Neural cell (in vitro differentiated cells): ENCODE measurements at regions not wholly inside any gene's neighbourhood (a gene's known extent, or its start where the extent isn't known, plus 50 kb on each side); places are given as distances from the start of the nearest gene placed in this dataset.

ENCODE experiments used
- EP300 ChIP-seq: fragments of 450-650 bp; conservative IDR thresholded peaks from 2 replicates; pipeline ENCODE4 v1.6.1; 2014; ENCODE audit warnings: antibody characterized with exemption, mild to moderate bottlenecking, moderate library complexity; ENCODE audit not compliant: poor library complexity, severe bottlenecking
- EZH2 ChIP-seq: fragments of 200-600, 300-800 bp; shearing (Covaris generic), sonication (generic); IDR thresholded peaks from 2 replicates; pipeline ENCODE4 v1.6.1; 2014; ENCODE audit warnings: antibody characterized with exemption, low read length, borderline replicate concordance, mild to moderate bottlenecking; ENCODE audit not compliant: insufficient read depth, poor library complexity, severe bottlenecking
- POLR2AphosphoS5 ChIP-seq: IDR thresholded peaks from 2 replicates; pipeline ENCODE4 v1.6.1; 2012
- RAD21 ChIP-seq: fragments of 450-650 bp; conservative IDR thresholded peaks from 2 replicates; pipeline ENCODE4 v1.6.1; 2014; ENCODE audit warnings: antibody characterized with exemption, mild to moderate bottlenecking, moderate library complexity
- SMC3 ChIP-seq: fragments of 450-650 bp; conservative IDR thresholded peaks from 2 replicates; pipeline ENCODE4 v1.6.1; 2014; ENCODE audit warnings: antibody characterized with exemption, mild to moderate bottlenecking, moderate library complexity; ENCODE audit not compliant: poor library complexity
- TAF1 ChIP-seq: IDR thresholded peaks from 2 replicates; pipeline ENCODE4 v1.6.1; 2012; ENCODE audit warnings: low read depth
- TF ChIP-seq, protein P1 (sequence below): fragments of 450-650 bp; IDR thresholded peaks from 2 replicates; pipeline ENCODE4 v1.5.1; 2014; ENCODE audit warnings: antibody characterized with exemption, mild to moderate bottlenecking, moderate library complexity; ENCODE audit not compliant: poor library complexity, severe bottlenecking
- TF ChIP-seq, protein P2 (sequence below): IDR thresholded peaks from 2 replicates; pipeline ENCODE4 v1.6.1; 2012; ENCODE audit warnings: borderline replicate concordance

DNA sequence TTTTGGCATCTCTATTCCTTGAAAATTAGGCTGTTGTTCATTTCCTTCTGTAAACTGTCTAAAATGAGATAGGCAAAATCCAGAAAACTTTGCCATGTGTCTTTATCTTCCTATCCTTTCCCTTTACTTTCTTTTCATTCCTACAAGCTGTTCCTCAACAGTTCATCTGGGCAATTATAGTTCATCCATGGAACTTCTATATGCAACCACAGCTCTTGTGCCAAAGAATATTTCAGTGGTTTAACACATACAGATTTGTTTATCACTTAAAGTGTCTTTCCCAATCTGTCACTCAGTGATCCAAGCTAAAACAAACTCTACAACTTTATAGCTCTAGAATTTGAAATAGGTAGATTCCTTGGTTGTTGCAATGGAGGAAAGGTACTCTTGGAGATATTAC is 230.3 kb upstream of the EPHA6 start:
- TF ChIP-seq, protein P1, sequence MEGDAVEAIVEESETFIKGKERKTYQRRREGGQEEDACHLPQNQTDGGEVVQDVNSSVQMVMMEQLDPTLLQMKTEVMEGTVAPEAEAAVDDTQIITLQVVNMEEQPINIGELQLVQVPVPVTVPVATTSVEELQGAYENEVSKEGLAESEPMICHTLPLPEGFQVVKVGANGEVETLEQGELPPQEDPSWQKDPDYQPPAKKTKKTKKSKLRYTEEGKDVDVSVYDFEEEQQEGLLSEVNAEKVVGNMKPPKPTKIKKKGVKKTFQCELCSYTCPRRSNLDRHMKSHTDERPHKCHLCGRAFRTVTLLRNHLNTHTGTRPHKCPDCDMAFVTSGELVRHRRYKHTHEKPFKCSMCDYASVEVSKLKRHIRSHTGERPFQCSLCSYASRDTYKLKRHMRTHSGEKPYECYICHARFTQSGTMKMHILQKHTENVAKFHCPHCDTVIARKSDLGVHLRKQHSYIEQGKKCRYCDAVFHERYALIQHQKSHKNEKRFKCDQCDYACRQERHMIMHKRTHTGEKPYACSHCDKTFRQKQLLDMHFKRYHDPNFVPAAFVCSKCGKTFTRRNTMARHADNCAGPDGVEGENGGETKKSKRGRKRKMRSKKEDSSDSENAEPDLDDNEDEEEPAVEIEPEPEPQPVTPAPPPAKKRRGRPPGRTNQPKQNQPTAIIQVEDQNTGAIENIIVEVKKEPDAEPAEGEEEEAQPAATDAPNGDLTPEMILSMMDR, result no peak
- no peak for TF ChIP-seq RAD21
- TF ChIP-seq POLR2AphosphoS5, result no peak
- no peak for TF ChIP-seq EZH2
- TF ChIP-seq, protein P2, sequence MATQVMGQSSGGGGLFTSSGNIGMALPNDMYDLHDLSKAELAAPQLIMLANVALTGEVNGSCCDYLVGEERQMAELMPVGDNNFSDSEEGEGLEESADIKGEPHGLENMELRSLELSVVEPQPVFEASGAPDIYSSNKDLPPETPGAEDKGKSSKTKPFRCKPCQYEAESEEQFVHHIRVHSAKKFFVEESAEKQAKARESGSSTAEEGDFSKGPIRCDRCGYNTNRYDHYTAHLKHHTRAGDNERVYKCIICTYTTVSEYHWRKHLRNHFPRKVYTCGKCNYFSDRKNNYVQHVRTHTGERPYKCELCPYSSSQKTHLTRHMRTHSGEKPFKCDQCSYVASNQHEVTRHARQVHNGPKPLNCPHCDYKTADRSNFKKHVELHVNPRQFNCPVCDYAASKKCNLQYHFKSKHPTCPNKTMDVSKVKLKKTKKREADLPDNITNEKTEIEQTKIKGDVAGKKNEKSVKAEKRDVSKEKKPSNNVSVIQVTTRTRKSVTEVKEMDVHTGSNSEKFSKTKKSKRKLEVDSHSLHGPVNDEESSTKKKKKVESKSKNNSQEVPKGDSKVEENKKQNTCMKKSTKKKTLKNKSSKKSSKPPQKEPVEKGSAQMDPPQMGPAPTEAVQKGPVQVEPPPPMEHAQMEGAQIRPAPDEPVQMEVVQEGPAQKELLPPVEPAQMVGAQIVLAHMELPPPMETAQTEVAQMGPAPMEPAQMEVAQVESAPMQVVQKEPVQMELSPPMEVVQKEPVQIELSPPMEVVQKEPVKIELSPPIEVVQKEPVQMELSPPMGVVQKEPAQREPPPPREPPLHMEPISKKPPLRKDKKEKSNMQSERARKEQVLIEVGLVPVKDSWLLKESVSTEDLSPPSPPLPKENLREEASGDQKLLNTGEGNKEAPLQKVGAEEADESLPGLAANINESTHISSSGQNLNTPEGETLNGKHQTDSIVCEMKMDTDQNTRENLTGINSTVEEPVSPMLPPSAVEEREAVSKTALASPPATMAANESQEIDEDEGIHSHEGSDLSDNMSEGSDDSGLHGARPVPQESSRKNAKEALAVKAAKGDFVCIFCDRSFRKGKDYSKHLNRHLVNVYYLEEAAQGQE, result no peak
- TF ChIP-seq TAF1, result no peak
- TF ChIP-seq SMC3, result no peak
- TF ChIP-seq EP300, result no peak
